K562 (cell line): ENCODE measurements at regions not wholly inside any gene's neighbourhood (a gene's known extent, or its start where the extent isn't known, plus 50 kb on each side); places are given as distances from the start of the nearest gene placed in this dataset.

Source experiments
- ATAC-seq: fragments of 200-7000 bp; cut with Tn5 transposase; 3 replicates; pipeline ENCODE4 v1.9.1; 2020; ENCODE audit warnings: moderate library complexity
- BruUV-seq: library from RNA; stranded (reverse); fragments of 400-500 nt; replicated peaks from 2 replicates; lab custom pipeline; 2021; lab: Mats Ljungman, UMichigan
- CTCF ChIA-PET: fragments of 300-600 bp; formaldehyde crosslinking; extraction: SDS; loops from one replicate; lab custom pipeline; 2021; ENCODE audit warnings: low intra/inter-chr PET ratio; lab: Yijun Ruan, JAX
- POLR2A ChIA-PET: fragments of 300-600, 350-650 bp; sonication (Branson Sonifier 250); formaldehyde crosslinking; extraction: SDS; loops from one replicate; lab custom pipeline; 2021; ENCODE audit warnings: antibody characterized with exemption, inconsistent platforms; lab: Yijun Ruan, JAX
- DNase-seq, 4 experiments: peaks; one replicate each; pipeline versions ENCODE4 v3.0.0 to v3.0.0-alpha.2; 2011 to 2018; ENCODE audit warnings: low spot score in 3 of 4, mixed read lengths in 3 of 4; ENCODE audit errors: extremely low read depth in 1 of 4
- FAIRE-seq: peaks from 2 replicates; lab custom pipeline; 2011; peaks lifted over from hg19 to GRCh38; lab: Jason Lieb, UNC
- H2AFZ ChIP-seq: 2 replicates; pipeline ENCODE4 v1.6.0; 2011; ENCODE audit warnings: low read depth, low read length, control low read depth, inconsistent platforms
- H3K27ac ChIP-seq: fragments of 200-600 bp; 3 replicates; pipeline ENCODE4 v1.8.0; 2011; ENCODE audit warnings: low read depth, mild to moderate bottlenecking, control low read depth, inconsistent platforms, low read length, moderate library complexity, mixed read lengths; ENCODE audit errors: extremely low read depth
- H3K27me3 ChIP-seq, 2 experiments: fragments of 300-600 bp in 1 of 2; 2 replicates in 1 of 2; 3 replicates in 1 of 2; pipeline versions ENCODE4 v1.6.0 to v1.8.0; 2011; ENCODE audit warnings: inconsistent platforms in 2 of 2, low read length in 2 of 2, mild to moderate bottlenecking in 1 of 2, mixed read lengths in 1 of 2, moderate library complexity in 1 of 2; ENCODE audit not compliant: control insufficient read depth in 2 of 2, insufficient read depth in 2 of 2
- H3K36me3 ChIP-seq: fragments of 300-600 bp; 3 replicates; pipeline ENCODE4 v1.8.0; 2011; ENCODE audit warnings: mild to moderate bottlenecking, low read length, inconsistent platforms; ENCODE audit not compliant: control insufficient read depth, insufficient read depth
- H3K4me1 ChIP-seq, 2 experiments: fragments of 200-600 bp in 1 of 2; replicated peaks in 1 of 2; 2 replicates in 1 of 2; 3 replicates in 1 of 2; pipeline versions ENCODE4 v1.5.1 to v1.8.0; 2011; ENCODE audit warnings: inconsistent platforms in 2 of 2, low read length in 2 of 2, mild to moderate bottlenecking in 1 of 2, mixed read lengths in 1 of 2, moderate library complexity in 1 of 2; ENCODE audit not compliant: control insufficient read depth in 2 of 2, insufficient read depth in 2 of 2
- H3K4me2 ChIP-seq: 2 replicates; pipeline ENCODE4 v1.6.1; 2011; ENCODE audit warnings: low read length, control low read depth, inconsistent platforms, mixed read lengths; ENCODE audit not compliant: insufficient read depth
- H3K4me3 ChIP-seq: fragments of 200-600 bp; sonication (generic), shearing (Covaris generic); 2 replicates; pipeline ENCODE4 v1.5.1; 2016; ENCODE audit warnings: control low read depth, inconsistent platforms
- H3K79me2 ChIP-seq: fragments of 200-600 bp; 3 replicates; pipeline ENCODE4 v1.8.0; 2011; ENCODE audit warnings: low read length, inconsistent platforms; ENCODE audit not compliant: control insufficient read depth, insufficient read depth
- H3K9ac ChIP-seq, 2 experiments: 2 replicates each; pipeline versions ENCODE4 v1.6.0 to v1.6.1; 2011; ENCODE audit warnings: low read depth in 2 of 2, low read length in 2 of 2, control low read depth in 1 of 2, inconsistent platforms in 1 of 2, mild to moderate bottlenecking in 1 of 2, mixed read lengths in 1 of 2; ENCODE audit not compliant: insufficient read depth in 1 of 2
- H3K9me1 ChIP-seq: one replicate; pipeline ENCODE4 v1.6.0; 2011; ENCODE audit warnings: inconsistent platforms, mild to moderate bottlenecking, low read length, moderate library complexity; ENCODE audit not compliant: control insufficient read depth, insufficient read depth
- H3K9me3 ChIP-seq: replicated peaks from 2 replicates; pipeline ENCODE4 v1.5.1; 2011; ENCODE audit warnings: low read depth, low read length, inconsistent platforms; ENCODE audit not compliant: control insufficient read depth, insufficient read depth
- H4K20me1 ChIP-seq: replicated peaks from 2 replicates; pipeline ENCODE4 v1.6.1; 2011; ENCODE audit warnings: low read length, inconsistent platforms, mixed read lengths; ENCODE audit not compliant: control insufficient read depth, insufficient read depth
- AFF1 ChIP-seq, 2 experiments: fragments of 450-650 bp; IDR thresholded peaks; 2 replicates each; pipeline ENCODE4 v1.6.1; 2018; ENCODE audit warnings: mild to moderate bottlenecking in 2 of 2, low read depth in 1 of 2; ENCODE audit not compliant: partially characterized antibody in 2 of 2
- CBX2 ChIP-seq: fragments of 200-600 bp; sonication (generic); IDR thresholded peaks from one replicate; pipeline ENCODE4 v1.6.1; 2012; ENCODE audit warnings: mild to moderate bottlenecking, low read length, inconsistent platforms; ENCODE audit not compliant: insufficient read depth, poor library complexity, severe bottlenecking
- ESRRA ChIP-seq: fragments of 450-650 bp; IDR thresholded peaks from 2 replicates; pipeline ENCODE4 v1.6.1; 2014; ENCODE audit warnings: low read depth, mild to moderate bottlenecking, moderate library complexity, borderline replicate concordance
- FOXK1 ChIP-seq: sonication (generic); formaldehyde crosslinking; IDR thresholded peaks from 2 replicates; pipeline ENCODE4 v1.8.0; 2022; ENCODE audit warnings: missing genetic modification reagents, mild to moderate bottlenecking, borderline replicate concordance
- GABPB2 ChIP-seq: fragments of 250-450 bp; sonication (Bioruptor Pico); conservative IDR thresholded peaks from 2 replicates; pipeline ENCODE4 v1.5.1; 2021; ENCODE audit warnings: mild to moderate bottlenecking
- HOMEZ ChIP-seq: fragments of 250-450 bp; sonication (Bioruptor Pico); IDR thresholded peaks from 2 replicates; pipeline ENCODE4 v1.4.0; 2020; ENCODE audit warnings: mild to moderate bottlenecking, moderate library complexity
- KDM1A ChIP-seq, 2 experiments: fragments of 450-650 bp; IDR thresholded peaks; 2 replicates each; pipeline ENCODE4 v1.6.1; 2016; ENCODE audit warnings: mild to moderate bottlenecking in 2 of 2
- NFYB ChIP-seq: IDR thresholded peaks from 2 replicates; pipeline ENCODE4 v1.6.1; 2011; ENCODE audit warnings: mild to moderate bottlenecking, moderate library complexity; ENCODE audit not compliant: insufficient read length; ENCODE audit errors: extremely low read depth
- PCBP2 ChIP-seq: fragments of 200-400 bp; formaldehyde crosslinking; IDR thresholded peaks from 2 replicates; pipeline ENCODE4 v1.6.1; 2018; ENCODE audit warnings: low read length, low read depth, mild to moderate bottlenecking, moderate library complexity; ENCODE audit not compliant: poor library complexity, severe bottlenecking
- SNRNP70 ChIP-seq: fragments of 200-400 bp; formaldehyde crosslinking; optimal IDR thresholded peaks from 2 replicates; pipeline ENCODE3; 2017; ENCODE audit warnings: low read depth, low read length
- ZFP36 ChIP-seq: fragments of 150-350 bp; IDR thresholded peaks from 2 replicates; pipeline ENCODE4 v1.6.1; 2018; ENCODE audit warnings: low read length, low read depth; ENCODE audit not compliant: partially characterized antibody
- ZNF184 ChIP-seq: sonication (generic); formaldehyde crosslinking; IDR thresholded peaks from 2 replicates; pipeline ENCODE4 v1.5.0; 2020; ENCODE audit warnings: missing genetic modification reagents
- ZNF586 ChIP-seq: fragments of 450-650 bp; formaldehyde crosslinking; conservative IDR thresholded peaks from 2 replicates; pipeline ENCODE4 v1.4.0; 2020; ENCODE audit warnings: mild to moderate bottlenecking, moderate library complexity
- WGBS: fragments of 100-300 bp; shearing (Covaris generic); methylation state at CpG from one replicate; pipeline ENCODE4 v1.1.6; 2016; ENCODE audit warnings: low coverage, mixed read lengths; ENCODE audit not compliant: insufficient coverage; ENCODE audit errors: missing lambda C conversion rate; 5-methylcytosine and 5-hydroxymethylcytosine counted together
- in situ Hi-C: fragments of 300-500 bp; cut with MboI; formaldehyde crosslinking; loops from 4 replicates; pipeline ENCODE4 v1.15.0; 2018; ENCODE audit warnings: inconsistent platforms, mixed read lengths
- intact Hi-C: fragments of 100-400 bp; cut with micrococcal nuclease; formaldehyde crosslinking; loops from 2 replicates; pipeline ENCODE4 v1.14.2; 2022

- no peaks in the 10 kb centered on the region; the same call in 1 of the 2 replicates for H3K9me3 ChIP-seq
- in situ Hi-C loops (no loop called here), intact Hi-C loops (no loop called here)
- no peaks in the 10 kb centered on the region for H4K20me1 ChIP-seq
- H3K9me1 ChIP-seq, result no peaks in the 10 kb centered on the region
- peak overlapping the region; percentile 87; the same call in 1 of the 2 replicates for H2AFZ ChIP-seq
- ChIA-PET CTCF (no interaction called here), POLR2A (interaction anchor here (1.4 to 2.2 kb wide), 3 partner anchors 10 to 12 kb away, joined by 4 to 13 read pairs (median 6); no protein-coding TSS in a partner anchor)
- H3K27me3 ChIP-seq, result no peaks in the 10 kb centered on the region
- ATAC-seq, result no peak
- DNase-seq, result no peak
- no peak overlapping the region for H3K27ac ChIP-seq
- FAIRE-seq, result no peak
- H3K79me2 ChIP-seq, result no peaks in the 10 kb centered on the region
- H3K4me2 ChIP-seq, result no peak overlapping the region
- peak overlapping the region in 1 of 2 experiments; percentile 80; a peak in 1 of 4 replicates for H3K9ac ChIP-seq
- no TSS peak for BruUV-seq
- 55% methylated on average over 9 of the region's 9 CpGs for WGBS
- H3K4me3 ChIP-seq, result no peak overlapping the region
- no peaks in the 10 kb centered on the region for H3K36me3 ChIP-seq
- H3K4me1 ChIP-seq, result peaks cover 8 to 26% of the 10 kb centered on the region in 2 experiments; a peak in 4 of 5 replicates
- TF ChIP-seq ZNF586 (CRISPR knock-in tag) (no peak), HOMEZ (no peak), AFF1 (IDR thresholded peaks at IDR 0.05; ENCODE audit: low read depth in 1 of 2, partially characterized antibody in 2 of 2) (no peak), KDM1A (IDR thresholded peaks at IDR 0.05) (peak in 1 of 2 experiments; percentile 51; a peak in 2 of 4 replicates), ZFP36 (no peak), CBX2 (no peak), ZNF184 (CRISPR knock-in tag) (no peak), FOXK1 (no peak), PCBP2 (no peak), ESRRA (peak; percentile 49; the same call in 1 of the 2 replicates), GABPB2 (no peak), NFYB (no peak), SNRNP70 (no peak)
Observed at GRCh38 chr12:124652661-124653060, 85.2 kb upstream of the NCOR2 start.
